ENCODE measurements at regions not wholly inside any gene's neighbourhood (a gene's known extent, or its start where the extent isn't known, plus 50 kb on each side); places are given as distances from the start of the nearest gene placed in this dataset.

- TF ChIP-seq, protein P1, sequence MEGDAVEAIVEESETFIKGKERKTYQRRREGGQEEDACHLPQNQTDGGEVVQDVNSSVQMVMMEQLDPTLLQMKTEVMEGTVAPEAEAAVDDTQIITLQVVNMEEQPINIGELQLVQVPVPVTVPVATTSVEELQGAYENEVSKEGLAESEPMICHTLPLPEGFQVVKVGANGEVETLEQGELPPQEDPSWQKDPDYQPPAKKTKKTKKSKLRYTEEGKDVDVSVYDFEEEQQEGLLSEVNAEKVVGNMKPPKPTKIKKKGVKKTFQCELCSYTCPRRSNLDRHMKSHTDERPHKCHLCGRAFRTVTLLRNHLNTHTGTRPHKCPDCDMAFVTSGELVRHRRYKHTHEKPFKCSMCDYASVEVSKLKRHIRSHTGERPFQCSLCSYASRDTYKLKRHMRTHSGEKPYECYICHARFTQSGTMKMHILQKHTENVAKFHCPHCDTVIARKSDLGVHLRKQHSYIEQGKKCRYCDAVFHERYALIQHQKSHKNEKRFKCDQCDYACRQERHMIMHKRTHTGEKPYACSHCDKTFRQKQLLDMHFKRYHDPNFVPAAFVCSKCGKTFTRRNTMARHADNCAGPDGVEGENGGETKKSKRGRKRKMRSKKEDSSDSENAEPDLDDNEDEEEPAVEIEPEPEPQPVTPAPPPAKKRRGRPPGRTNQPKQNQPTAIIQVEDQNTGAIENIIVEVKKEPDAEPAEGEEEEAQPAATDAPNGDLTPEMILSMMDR (conservative IDR thresholded peaks at IDR 0.05; ENCODE audit: low read depth, low read length), result no peak
- TF ChIP-seq EZH2 (IDR thresholded peaks at IDR 0.05; ENCODE audit: borderline replicate concordance, low read depth, low read length, poor library complexity, severe bottlenecking), result no peak
These were observed 511.2 kb downstream of the USP25 start for GRCh38 chr21:16241016-16241415.

Data from A673 (cell line).